Neural progenitor cell (in vitro differentiated cells): ENCODE measurements at regions not wholly inside any gene's neighbourhood (a gene's known extent, or its start where the extent isn't known, plus 50 kb on each side); places are given as distances from the start of the nearest gene placed in this dataset.

Experiments used
- EZH2 ChIP-seq: fragments of 200-600 bp; sonication (generic); IDR thresholded peaks from 2 replicates; pipeline ENCODE4 v1.6.1; 2017; ENCODE audit warnings: antibody characterized with exemption, mild to moderate bottlenecking, moderate library complexity
- TF ChIP-seq, protein P1 (sequence below): fragments of 200-600 bp; sonication (generic); IDR thresholded peaks from 2 replicates; pipeline ENCODE4 v1.5.1; 2017; ENCODE audit warnings: antibody characterized with exemption, mild to moderate bottlenecking

DNA sequence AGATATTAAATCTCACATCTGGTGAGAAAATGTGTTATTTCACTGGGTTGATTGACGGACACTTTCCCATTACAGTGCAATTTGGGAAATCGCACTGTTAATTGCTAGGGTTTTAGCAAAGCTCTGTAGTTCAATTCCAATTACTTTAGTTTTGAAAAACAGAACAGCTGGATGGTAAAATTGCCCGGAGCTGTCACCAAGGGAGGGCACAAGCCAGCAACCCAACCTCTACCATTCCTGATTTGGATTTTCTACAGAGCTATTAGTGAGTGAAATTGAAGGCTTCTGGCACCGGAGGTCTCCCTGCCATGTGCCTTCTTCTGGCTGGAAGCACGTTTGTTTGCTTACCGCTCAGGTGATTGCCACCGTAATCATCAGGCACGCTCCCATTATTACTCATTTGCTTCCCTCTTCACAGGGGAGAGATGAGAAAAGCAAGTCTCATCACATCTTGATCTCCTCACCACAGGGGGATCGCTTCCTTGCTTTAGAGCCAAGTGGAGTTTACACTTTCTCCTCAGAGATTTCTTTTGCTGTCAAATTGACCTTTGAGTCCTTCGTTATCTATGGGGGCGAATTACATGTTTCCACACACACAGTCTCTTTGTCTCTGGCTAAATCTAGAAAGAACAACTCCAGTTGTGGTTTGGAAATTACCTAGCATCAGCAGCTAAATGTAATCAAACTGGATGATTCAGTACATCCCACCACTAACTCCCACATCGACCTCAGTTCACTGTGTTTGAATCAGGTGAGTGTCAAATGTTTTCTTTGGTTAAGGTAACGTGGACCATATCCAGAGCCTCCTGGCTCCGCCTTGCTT is 421.7 kb upstream of the GOLIM4 start:
- TF ChIP-seq, protein P1, sequence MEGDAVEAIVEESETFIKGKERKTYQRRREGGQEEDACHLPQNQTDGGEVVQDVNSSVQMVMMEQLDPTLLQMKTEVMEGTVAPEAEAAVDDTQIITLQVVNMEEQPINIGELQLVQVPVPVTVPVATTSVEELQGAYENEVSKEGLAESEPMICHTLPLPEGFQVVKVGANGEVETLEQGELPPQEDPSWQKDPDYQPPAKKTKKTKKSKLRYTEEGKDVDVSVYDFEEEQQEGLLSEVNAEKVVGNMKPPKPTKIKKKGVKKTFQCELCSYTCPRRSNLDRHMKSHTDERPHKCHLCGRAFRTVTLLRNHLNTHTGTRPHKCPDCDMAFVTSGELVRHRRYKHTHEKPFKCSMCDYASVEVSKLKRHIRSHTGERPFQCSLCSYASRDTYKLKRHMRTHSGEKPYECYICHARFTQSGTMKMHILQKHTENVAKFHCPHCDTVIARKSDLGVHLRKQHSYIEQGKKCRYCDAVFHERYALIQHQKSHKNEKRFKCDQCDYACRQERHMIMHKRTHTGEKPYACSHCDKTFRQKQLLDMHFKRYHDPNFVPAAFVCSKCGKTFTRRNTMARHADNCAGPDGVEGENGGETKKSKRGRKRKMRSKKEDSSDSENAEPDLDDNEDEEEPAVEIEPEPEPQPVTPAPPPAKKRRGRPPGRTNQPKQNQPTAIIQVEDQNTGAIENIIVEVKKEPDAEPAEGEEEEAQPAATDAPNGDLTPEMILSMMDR: no peak
- no peak for TF ChIP-seq EZH2
